ENCODE measurements at regions not wholly inside any gene's neighbourhood (a gene's known extent, or its start where the extent isn't known, plus 50 kb on each side); places are given as distances from the start of the nearest gene placed in this dataset.
"Not testable (repeated sequence)": the region's sequence is repeated elsewhere in the genome, so short reads cannot be mapped to it uniquely, and the experiment has no call there.

GRCh38 chr2:207437136-207437523, 92.6 kb upstream of the CREB1 start:
- ChIA-PET POLR2A (no interaction called here), CTCF (no interaction called here)
- no peak for TF ChIP-seq CTCF (IDR thresholded peaks at IDR 0.05)
- Mint-ChIP-seq H3K4me3 (no peak overlapping the region), H3K36me3 (ENCODE audit: low read depth) (no peaks in the 10 kb centered on the region), H3K9me3 (no peaks in the 10 kb centered on the region), H3K27ac (no peak overlapping the region), H3K27me3 (no peaks in the 10 kb centered on the region), H3K4me1 (no peaks in the 10 kb centered on the region)
- ATAC-seq (ENCODE audit: low read depth) = no peak
- no peak for DNase-seq
- intact Hi-C loops (cut with micrococcal nuclease) = no loop called here

- no peak for TF ChIP-seq CTCF (IDR thresholded peaks at IDR 0.05)
- POLR2A ChIA-PET = no interaction called here
- CTCF ChIA-PET = no interaction called here
- H3K4me3 Mint-ChIP-seq = no peak overlapping the region
- no peaks in the 10 kb centered on the region for H3K36me3 Mint-ChIP-seq (ENCODE audit: low read depth)
- H3K27me3 Mint-ChIP-seq = no peaks in the 10 kb centered on the region
- intact Hi-C loops (cut with micrococcal nuclease) = no loop called here
- DNase-seq = no peak
- no peaks in the 10 kb centered on the region for H3K9me3 Mint-ChIP-seq
- no peaks in the 10 kb centered on the region for H3K4me1 Mint-ChIP-seq
- no peak for ATAC-seq (ENCODE audit: low read depth)
- H3K27ac Mint-ChIP-seq = no peak overlapping the region
Observed at GRCh38 chr2:207437524-207438143, 92.1 kb upstream of the CREB1 start.

DNA sequence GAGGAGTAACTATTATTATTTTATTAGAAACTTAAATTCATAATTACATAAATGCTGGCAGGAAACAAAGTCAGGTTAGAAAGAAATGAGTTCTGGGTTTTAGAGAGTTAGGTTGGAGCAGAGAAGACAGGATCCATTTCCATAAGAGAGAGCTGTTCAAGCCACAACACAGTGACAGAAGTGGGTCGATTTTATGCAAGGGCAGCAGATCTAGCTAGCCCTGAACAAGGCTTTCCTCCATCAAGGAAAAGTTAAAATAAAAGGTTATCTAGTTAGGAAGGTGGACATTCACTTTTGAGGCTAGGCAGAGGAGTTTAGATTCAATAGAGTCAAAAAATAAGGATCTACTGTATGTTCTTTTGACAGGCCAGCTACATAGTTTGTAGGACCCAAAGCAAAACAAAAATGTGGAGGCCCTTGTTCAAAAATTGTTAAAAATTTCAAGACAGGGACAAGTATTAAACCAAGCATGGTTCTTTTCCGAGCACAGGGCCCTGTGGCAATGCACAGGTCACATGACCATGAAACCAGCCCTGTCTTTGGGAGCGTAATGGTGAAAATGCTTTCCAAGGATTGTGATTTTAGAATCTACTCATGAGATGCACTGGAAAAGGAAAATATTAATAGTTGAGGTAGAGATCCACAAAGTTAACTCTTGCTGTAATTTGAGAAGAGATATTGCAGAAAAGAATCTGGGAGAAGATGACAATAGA, 91.2 kb upstream of the CREB1 start:
- CTCF ChIA-PET = no interaction called here

GRCh38 chr2:207439881-207440280, 89.9 kb upstream of the CREB1 start:
- ATAC-seq (ENCODE audit: low read depth); H3K27me3 Mint-ChIP-seq: not testable (repeated sequence)

More for the DNA sequence above, 91.2 kb upstream of the CREB1 start:
- no peak for DNase-seq
- Mint-ChIP-seq H3K27ac (no peak overlapping the region), H3K36me3 (ENCODE audit: low read depth) (no peaks in the 10 kb centered on the region), H3K9me3 (no peaks in the 10 kb centered on the region), H3K27me3 (no peaks in the 10 kb centered on the region), H3K4me1 (no peaks in the 10 kb centered on the region), H3K4me3 (no peak overlapping the region)
- ATAC-seq (ENCODE audit: low read depth) = no peak
- intact Hi-C loops (cut with micrococcal nuclease) = no loop called here
- POLR2A ChIA-PET = no interaction called here
- TF ChIP-seq CTCF (IDR thresholded peaks at IDR 0.05) = no peak

GRCh38 chr2:207444756-207445155, 85.0 kb upstream of the CREB1 start:
- Mint-ChIP-seq H3K4me1 (no peaks in the 10 kb centered on the region), H3K27me3 (no peaks in the 10 kb centered on the region), H3K4me3 (no peak overlapping the region), H3K9me3 (no peaks in the 10 kb centered on the region), H3K27ac (no peak overlapping the region), H3K36me3 (ENCODE audit: low read depth) (no peaks in the 10 kb centered on the region)
- POLR2A ChIA-PET = no interaction called here
- DNase-seq = no peak
- no peak for TF ChIP-seq CTCF (IDR thresholded peaks at IDR 0.05)
- CTCF ChIA-PET = no interaction called here
- ATAC-seq (ENCODE audit: low read depth) = no peak
- intact Hi-C loops (cut with micrococcal nuclease) = no loop called here

More at GRCh38 chr2:207439881-207440280, 89.9 kb upstream of the CREB1 start:
- H3K4me1 Mint-ChIP-seq; H3K36me3 Mint-ChIP-seq (ENCODE audit: low read depth); intact Hi-C loops (cut with micrococcal nuclease); H3K9me3 Mint-ChIP-seq; POLR2A ChIA-PET; DNase-seq; H3K4me3 Mint-ChIP-seq; H3K27ac Mint-ChIP-seq; CTCF ChIA-PET: not testable (repeated sequence)

Data from activated B cell treated with CpG ODN at 0.5 μM for 24 hours (primary cell).